ENCODE measurements at regions not wholly inside any gene's neighbourhood (a gene's known extent, or its start where the extent isn't known, plus 50 kb on each side); places are given as distances from the start of the nearest gene placed in this dataset.
"Not testable (repeated sequence)": the region's sequence is repeated elsewhere in the genome, so short reads cannot be mapped to it uniquely, and the experiment has no call there.

GRCh38 chr17:13879961-13880466, 189.3 kb upstream of the COX10 start:
- DNase-seq (no peak), ATAC-seq (replicated peaks) (no peak)
- no peak overlapping the region for H3K27ac Mint-ChIP-seq
- H3K36me3 Mint-ChIP-seq, result peaks cover 12 to 14% of the 10 kb centered on the region in 2 donors
- peaks cover 0 to 2% of the 10 kb centered on the region in 2 donors for H3K4me1 Mint-ChIP-seq
- H3K27me3 Mint-ChIP-seq, result peaks cover 0 to 12% of the 10 kb centered on the region in 2 donors
- H3K4me3 Mint-ChIP-seq, result no peak overlapping the region
- H3K9me3 Mint-ChIP-seq, result peaks cover 3 to 12% of the 10 kb centered on the region in 2 donors

GRCh38 chr17:13883659-13884058, 185.6 kb upstream of the COX10 start:
- no peaks in the 10 kb centered on the region for H3K4me1 Mint-ChIP-seq
- ATAC-seq (replicated peaks) (no peak), DNase-seq (no peak)
- no peak overlapping the region for H3K4me3 Mint-ChIP-seq
- peaks cover 3 to 12% of the 10 kb centered on the region in 2 donors for H3K9me3 Mint-ChIP-seq
- H3K36me3 Mint-ChIP-seq, result peaks cover 2 to 14% of the 10 kb centered on the region in 2 donors
- no peak overlapping the region for H3K27ac Mint-ChIP-seq
- peaks cover 0 to 12% of the 10 kb centered on the region in 2 donors for H3K27me3 Mint-ChIP-seq

GRCh38 chr17:13884347-13884746, 185.0 kb upstream of the COX10 start:
- H3K27me3 Mint-ChIP-seq, result peaks cover 0 to 12% of the 10 kb centered on the region in 2 donors
- no peak for ATAC-seq (replicated peaks)
- peaks cover 2 to 14% of the 10 kb centered on the region in 2 donors for H3K36me3 Mint-ChIP-seq
- H3K4me3 Mint-ChIP-seq, result no peak overlapping the region
- H3K4me1 Mint-ChIP-seq, result no peaks in the 10 kb centered on the region
- no peak overlapping the region for H3K27ac Mint-ChIP-seq
- DNase-seq, result no peak
- peaks cover 3 to 12% of the 10 kb centered on the region in 2 donors for H3K9me3 Mint-ChIP-seq

GRCh38 chr17:13885550-13885949, 183.8 kb upstream of the COX10 start:
- H3K27ac Mint-ChIP-seq, result no peak overlapping the region
- H3K4me1 Mint-ChIP-seq, result no peaks in the 10 kb centered on the region
- no peak overlapping the region for H3K4me3 Mint-ChIP-seq
- DNase-seq (no peak), ATAC-seq (replicated peaks) (no peak)
- H3K27me3 Mint-ChIP-seq, result peaks cover 0 to 12% of the 10 kb centered on the region in 2 donors
- H3K36me3 Mint-ChIP-seq, result peaks cover 2 to 7% of the 10 kb centered on the region in 2 donors
- H3K9me3 Mint-ChIP-seq, result peaks cover 3 to 12% of the 10 kb centered on the region in 2 donors

- no peak for ATAC-seq (replicated peaks)
- Mint-ChIP-seq H3K36me3 (peaks cover 2 to 7% of the 10 kb centered on the region in 2 donors), H3K4me3 (no peak overlapping the region), H3K9me3 (peaks cover 3 to 12% of the 10 kb centered on the region in 2 donors), H3K27ac (no peak overlapping the region), H3K27me3 (peaks cover 0 to 12% of the 10 kb centered on the region in 2 donors), H3K4me1 (no peaks in the 10 kb centered on the region)
- no peak for DNase-seq
Observed at GRCh38 chr17:13885953-13886889, 183.1 kb upstream of the COX10 start.

GRCh38 chr17:13888056-13888609, 181.2 kb upstream of the COX10 start:
- no peaks in the 10 kb centered on the region for H3K27me3 Mint-ChIP-seq
- H3K9me3 Mint-ChIP-seq, result no peaks in the 10 kb centered on the region
- no peaks in the 10 kb centered on the region for H3K36me3 Mint-ChIP-seq
- no peak overlapping the region for H3K4me3 Mint-ChIP-seq
- no peak overlapping the region for H3K27ac Mint-ChIP-seq
- H3K4me1 Mint-ChIP-seq, result no peaks in the 10 kb centered on the region
- DNase-seq, result no peak
- ATAC-seq (replicated peaks), result no peak

GRCh38 chr17:13908971-13909370, 160.3 kb upstream of the COX10 start:
- not testable (repeated sequence) for H3K27me3 Mint-ChIP-seq; H3K4me3 Mint-ChIP-seq; H3K27ac Mint-ChIP-seq; DNase-seq; H3K9me3 Mint-ChIP-seq; H3K4me1 Mint-ChIP-seq; H3K36me3 Mint-ChIP-seq; ATAC-seq (replicated peaks)

GRCh38 chr17:13909901-13910519, 159.3 kb upstream of the COX10 start:
- no peak overlapping the region for H3K27ac Mint-ChIP-seq
- DNase-seq (no peak), ATAC-seq (replicated peaks) (no peak)
- H3K27me3 Mint-ChIP-seq, result no peaks in the 10 kb centered on the region
- H3K36me3 Mint-ChIP-seq, result peaks cover 4% of the 10 kb centered on the region in 2 donors
- H3K4me1 Mint-ChIP-seq, result peaks cover 2 to 7% of the 10 kb centered on the region in 2 donors
- H3K4me3 Mint-ChIP-seq, result no peak overlapping the region
- peaks cover 0 to 2% of the 10 kb centered on the region in 2 donors for H3K9me3 Mint-ChIP-seq

GRCh38 chr17:13917634-13918033, 151.7 kb upstream of the COX10 start:
- H3K36me3 Mint-ChIP-seq, result peaks cover 4 to 6% of the 10 kb centered on the region in 2 donors
- H3K4me3 Mint-ChIP-seq, result peak overlapping the region in 1 of 2 donors; percentile 7
- ATAC-seq (replicated peaks) (peak; percentile 71 to 72), DNase-seq (no peak)
- peaks cover 0 to 7% of the 10 kb centered on the region in 2 donors for H3K9me3 Mint-ChIP-seq
- H3K27ac Mint-ChIP-seq, result no peak overlapping the region
- H3K4me1 Mint-ChIP-seq, result peaks cover 41 to 69% of the 10 kb centered on the region in 2 donors
- H3K27me3 Mint-ChIP-seq, result no peaks in the 10 kb centered on the region

GRCh38 chr17:13918247-13918646, 151.1 kb upstream of the COX10 start:
- Mint-ChIP-seq H3K36me3 (peaks cover 0 to 4% of the 10 kb centered on the region in 2 donors), H3K9me3 (peaks cover 0 to 7% of the 10 kb centered on the region in 2 donors)
- ATAC-seq (replicated peaks), result no peak

GRCh38 chr17:13919818-13920217, 149.5 kb upstream of the COX10 start:
- H3K9me3 Mint-ChIP-seq, result peaks cover 0 to 7% of the 10 kb centered on the region in 2 donors
- DNase-seq, result no peak
- peaks cover 40 to 72% of the 10 kb centered on the region in 2 donors for H3K4me1 Mint-ChIP-seq
- no peak overlapping the region for H3K4me3 Mint-ChIP-seq
- H3K27ac Mint-ChIP-seq, result no peak overlapping the region
- no peaks in the 10 kb centered on the region for H3K27me3 Mint-ChIP-seq
- peak; percentile 33 to 45 for ATAC-seq (replicated peaks)
- peaks cover 0 to 2% of the 10 kb centered on the region in 2 donors for H3K36me3 Mint-ChIP-seq

More at GRCh38 chr17:13918247-13918646, 151.1 kb upstream of the COX10 start:
- Mint-ChIP-seq H3K4me3 (peak overlapping the region in 1 of 2 donors; percentile 7), H3K27me3 (no peaks in the 10 kb centered on the region), H3K4me1 (peaks cover 41 to 72% of the 10 kb centered on the region in 2 donors), H3K27ac (no peak overlapping the region)
- no peak for DNase-seq

- Mint-ChIP-seq H3K36me3 (peaks cover 0 to 2% of the 10 kb centered on the region in 2 donors), H3K9me3 (peaks cover 0 to 7% of the 10 kb centered on the region in 2 donors), H3K27ac (peak overlapping the region; percentile 70), H3K4me3 (peak overlapping the region; percentile 40 to 53), H3K4me1 (peaks cover 39 to 70% of the 10 kb centered on the region in 2 donors), H3K27me3 (no peaks in the 10 kb centered on the region)
- DNase-seq, result no peak
- ATAC-seq (replicated peaks), result peak; percentile 78 to 80
Observed at GRCh38 chr17:13920413-13920812, 148.9 kb upstream of the COX10 start.

- no peak for ATAC-seq (replicated peaks)
- Mint-ChIP-seq H3K4me1 (peaks cover 30 to 55% of the 10 kb centered on the region in 2 donors), H3K9me3 (peaks cover 0 to 7% of the 10 kb centered on the region in 2 donors), H3K36me3 (peaks cover 0 to 2% of the 10 kb centered on the region in 2 donors), H3K27me3 (no peaks in the 10 kb centered on the region), H3K27ac (peak overlapping the region; percentile 76), H3K4me3 (no peak overlapping the region)
- no peak for DNase-seq
Observed at GRCh38 chr17:13921841-13922776, 147.2 kb upstream of the COX10 start.
